ENCODE measurements at regions not wholly inside any gene's neighbourhood (a gene's known extent, or its start where the extent isn't known, plus 50 kb on each side); places are given as distances from the start of the nearest gene placed in this dataset.
"Not testable (repeated sequence)": the region's sequence is repeated elsewhere in the genome, so short reads cannot be mapped to it uniquely, and the experiment has no call there.

DNA sequence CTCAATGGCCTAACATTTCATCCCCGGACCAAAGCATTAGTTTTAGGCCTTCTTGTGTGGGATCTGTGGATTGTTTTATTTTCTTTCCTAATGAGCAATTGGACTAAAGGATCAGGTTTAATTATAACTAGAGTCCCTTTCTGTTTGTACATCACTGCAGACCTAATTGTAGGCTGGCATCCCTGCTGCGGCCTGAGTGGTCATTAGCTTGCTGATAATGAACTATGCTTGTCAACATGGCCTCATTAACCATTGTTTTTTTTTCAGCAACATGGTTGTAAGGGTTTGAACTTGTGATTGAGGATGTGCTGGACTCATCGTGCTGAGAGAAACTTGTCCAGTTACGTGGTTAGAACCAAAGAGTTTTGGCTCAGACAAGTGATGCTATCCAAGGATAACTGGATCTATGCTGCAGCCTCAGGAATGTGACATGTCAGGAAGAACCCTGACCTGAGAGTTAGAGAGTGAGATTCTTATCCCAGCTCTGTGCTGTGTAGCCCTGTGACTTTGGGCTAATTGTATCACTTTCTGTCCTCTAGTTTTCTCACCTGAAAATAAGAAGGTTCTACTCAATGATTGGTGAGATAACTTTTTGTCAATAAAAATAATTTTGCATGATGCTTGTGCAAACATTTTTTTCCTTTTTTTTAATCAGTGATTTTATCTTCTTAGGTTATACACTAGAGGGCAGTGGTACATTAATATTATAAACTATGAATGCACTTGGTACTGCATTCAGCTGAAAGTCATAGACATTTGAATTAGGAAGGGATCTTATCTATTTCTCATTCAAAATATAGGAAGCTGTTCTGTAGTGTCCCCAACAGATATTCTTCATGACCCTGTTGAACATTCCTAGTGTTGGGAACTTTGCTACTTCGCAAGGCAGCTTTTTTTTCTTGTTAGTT is 140.9 kb downstream of the RNF144B start:
- no peak overlapping the region for H3K27ac ChIP-seq

DNA sequence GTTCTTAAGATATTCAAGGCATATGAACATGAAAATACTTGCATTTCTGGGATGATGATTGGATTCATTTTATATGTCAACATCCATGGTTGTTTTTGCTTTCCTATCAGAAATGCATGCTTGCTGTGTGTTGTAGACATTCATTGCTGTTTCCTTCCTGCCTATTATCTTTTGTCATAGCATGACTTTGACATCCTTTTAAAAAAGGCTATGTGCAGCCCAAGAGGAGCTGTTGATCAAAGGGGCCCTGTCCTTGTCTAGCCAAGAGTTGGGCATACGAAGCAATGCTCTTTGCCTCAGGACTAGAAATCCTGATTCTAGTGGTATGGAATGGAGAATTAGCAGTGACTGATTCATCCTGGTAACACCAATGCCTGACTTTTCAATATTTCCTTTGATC is 143.1 kb downstream of the RNF144B start:
- no peak overlapping the region for H3K27ac ChIP-seq
- TF ChIP-seq, protein P1, sequence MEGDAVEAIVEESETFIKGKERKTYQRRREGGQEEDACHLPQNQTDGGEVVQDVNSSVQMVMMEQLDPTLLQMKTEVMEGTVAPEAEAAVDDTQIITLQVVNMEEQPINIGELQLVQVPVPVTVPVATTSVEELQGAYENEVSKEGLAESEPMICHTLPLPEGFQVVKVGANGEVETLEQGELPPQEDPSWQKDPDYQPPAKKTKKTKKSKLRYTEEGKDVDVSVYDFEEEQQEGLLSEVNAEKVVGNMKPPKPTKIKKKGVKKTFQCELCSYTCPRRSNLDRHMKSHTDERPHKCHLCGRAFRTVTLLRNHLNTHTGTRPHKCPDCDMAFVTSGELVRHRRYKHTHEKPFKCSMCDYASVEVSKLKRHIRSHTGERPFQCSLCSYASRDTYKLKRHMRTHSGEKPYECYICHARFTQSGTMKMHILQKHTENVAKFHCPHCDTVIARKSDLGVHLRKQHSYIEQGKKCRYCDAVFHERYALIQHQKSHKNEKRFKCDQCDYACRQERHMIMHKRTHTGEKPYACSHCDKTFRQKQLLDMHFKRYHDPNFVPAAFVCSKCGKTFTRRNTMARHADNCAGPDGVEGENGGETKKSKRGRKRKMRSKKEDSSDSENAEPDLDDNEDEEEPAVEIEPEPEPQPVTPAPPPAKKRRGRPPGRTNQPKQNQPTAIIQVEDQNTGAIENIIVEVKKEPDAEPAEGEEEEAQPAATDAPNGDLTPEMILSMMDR (IDR thresholded peaks at IDR 0.05), result no peak
- no peak for TF ChIP-seq ZFX (IDR thresholded peaks at IDR 0.05; ENCODE audit: borderline replicate concordance)

More for the DNA sequence above, 140.9 kb downstream of the RNF144B start:
- no peak for TF ChIP-seq ZFX (IDR thresholded peaks at IDR 0.05; ENCODE audit: borderline replicate concordance)
- TF ChIP-seq, protein P1 (IDR thresholded peaks at IDR 0.05), result peak; percentile 72

DNA sequence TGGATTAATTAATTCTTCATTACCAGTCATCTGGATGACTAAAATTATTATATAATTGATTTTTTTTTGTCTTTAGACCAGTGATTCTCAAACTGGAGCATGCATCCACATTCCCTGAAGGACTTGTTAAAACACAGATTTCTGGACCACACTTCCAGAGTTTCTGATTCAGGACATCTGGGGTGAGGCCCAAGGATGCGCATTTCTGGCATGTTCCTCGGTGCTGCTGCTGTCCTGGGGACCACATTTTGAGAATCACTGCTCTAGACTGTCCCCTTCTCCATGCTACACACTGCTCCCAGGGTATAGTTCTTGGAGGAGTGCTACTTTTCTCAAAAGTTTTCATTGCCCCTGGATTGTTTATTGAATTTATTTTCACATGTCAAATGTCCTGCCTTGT is 145.0 kb downstream of the RNF144B start:
- TF ChIP-seq ZFX (IDR thresholded peaks at IDR 0.05; ENCODE audit: borderline replicate concordance), result no peak
- TF ChIP-seq, protein P1 (IDR thresholded peaks at IDR 0.05), result no peak

DNA sequence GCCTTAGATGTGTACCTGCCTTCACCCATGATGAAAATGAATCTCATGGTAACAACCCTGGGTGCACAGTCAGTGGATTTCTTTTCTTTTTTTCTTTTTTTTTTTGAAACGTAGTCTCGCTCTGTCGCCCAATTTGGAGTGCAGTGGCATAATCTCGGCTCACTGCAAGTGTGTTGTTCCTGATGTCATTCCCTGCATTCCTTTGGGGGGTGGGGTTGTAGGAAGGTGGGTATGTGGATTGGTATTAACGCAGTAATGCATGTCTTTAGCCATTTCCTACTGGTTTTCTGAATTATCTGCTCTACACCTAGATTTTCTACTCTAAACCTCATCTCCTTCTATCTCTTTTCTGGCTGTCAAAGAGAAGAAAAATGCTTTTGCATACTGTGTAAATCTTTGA is 146.6 kb downstream of the RNF144B start:
- TF ChIP-seq ZFX (IDR thresholded peaks at IDR 0.05; ENCODE audit: borderline replicate concordance), result no peak
- TF ChIP-seq, protein P1 (IDR thresholded peaks at IDR 0.05), result no peak
- H3K27ac ChIP-seq, result no peak overlapping the region

More for the DNA sequence above, 145.0 kb downstream of the RNF144B start:
- H3K27ac ChIP-seq, result no peak overlapping the region

DNA sequence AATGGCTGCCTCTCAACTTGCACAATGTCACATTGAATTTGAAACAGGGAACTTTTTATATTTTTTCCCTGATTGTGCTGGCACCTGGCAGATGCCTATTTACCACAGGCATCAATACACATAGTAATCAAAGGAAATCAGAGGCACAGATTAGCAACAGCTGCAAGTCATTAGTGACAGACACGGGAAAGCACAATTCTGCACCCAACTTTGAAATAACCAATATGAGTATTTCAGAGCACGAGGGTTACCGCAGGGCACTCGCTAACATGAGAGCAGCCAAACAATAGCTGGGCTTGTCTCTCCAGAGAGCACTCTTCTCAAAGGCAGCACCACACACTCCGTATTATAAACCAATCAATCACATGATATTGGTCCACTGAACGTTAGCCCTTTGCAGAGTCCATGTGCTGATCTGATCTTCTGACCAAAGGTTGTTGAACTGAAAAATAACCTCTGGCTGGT is 149.5 kb downstream of the RNF144B start:
- no peak overlapping the region for H3K27ac ChIP-seq
- no peak for TF ChIP-seq ZFX (IDR thresholded peaks at IDR 0.05; ENCODE audit: borderline replicate concordance)
- TF ChIP-seq, protein P1 (IDR thresholded peaks at IDR 0.05), result no peak

DNA sequence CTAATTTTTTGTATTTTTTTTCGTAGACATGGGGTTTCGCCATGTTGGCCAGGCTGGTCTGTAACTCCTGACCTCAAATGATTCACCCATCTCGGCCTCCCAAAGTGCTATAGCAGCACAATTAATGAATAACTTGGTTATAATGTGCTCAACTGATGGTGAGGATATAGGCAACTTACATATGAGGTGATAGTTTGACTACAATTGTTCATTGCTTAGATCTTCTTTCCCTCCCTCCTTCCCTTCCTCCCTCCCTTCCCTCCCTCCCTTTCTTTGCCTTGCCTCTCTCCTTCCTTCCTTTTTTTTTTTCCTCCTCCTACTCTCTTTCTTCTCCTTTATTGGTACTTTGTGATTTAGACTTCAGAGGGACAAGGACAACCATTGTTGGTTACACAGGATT is 151.2 kb downstream of the RNF144B start:
- no peak overlapping the region for H3K27ac ChIP-seq
- no peak for TF ChIP-seq ZFX (IDR thresholded peaks at IDR 0.05; ENCODE audit: borderline replicate concordance)
- TF ChIP-seq, protein P1 (IDR thresholded peaks at IDR 0.05), result no peak

DNA sequence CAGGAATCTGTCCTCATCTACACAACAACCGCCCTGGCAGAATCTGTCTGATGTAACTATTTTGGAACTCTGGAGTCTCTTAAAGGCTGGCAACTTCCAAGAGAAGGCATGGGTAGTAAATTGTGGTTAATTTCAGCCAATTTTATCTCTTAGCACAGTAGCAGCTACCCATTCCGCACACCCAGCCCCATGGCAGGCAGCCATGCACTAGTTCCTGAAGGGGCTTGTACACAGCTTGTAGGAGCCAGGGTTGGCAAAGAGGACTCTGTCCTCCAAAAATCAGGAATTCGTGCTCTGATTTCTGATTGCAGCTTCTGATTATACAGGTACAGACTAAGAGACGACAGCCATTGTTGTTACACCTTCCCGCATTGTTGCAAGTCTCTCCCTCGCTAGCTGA is 155.9 kb downstream of the RNF144B start:
- H3K27ac ChIP-seq, result no peak overlapping the region
- TF ChIP-seq, protein P1 (IDR thresholded peaks at IDR 0.05), result no peak
- no peak for TF ChIP-seq ZFX (IDR thresholded peaks at IDR 0.05; ENCODE audit: borderline replicate concordance)

DNA sequence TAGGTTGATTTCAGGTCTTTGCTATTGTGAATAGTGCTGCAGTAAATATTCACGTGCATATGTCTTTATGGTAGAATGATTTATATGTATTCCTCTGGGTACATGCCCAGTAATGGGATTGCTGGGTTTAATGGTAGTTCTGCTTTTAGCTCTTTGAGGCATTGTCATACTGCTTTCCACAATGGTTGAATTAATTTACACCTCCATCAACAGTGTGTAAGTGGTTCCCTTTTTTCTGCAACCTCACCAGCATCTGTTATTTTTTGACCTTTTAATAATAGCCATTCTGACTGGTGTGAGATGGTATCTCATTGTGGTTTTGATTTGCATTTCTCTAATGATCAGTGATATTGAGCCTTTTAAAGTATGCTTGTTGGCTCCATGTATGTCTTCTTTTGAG is 158.0 kb downstream of the RNF144B start:
- H3K27ac ChIP-seq, result not testable (repeated sequence)
